ENCODE measurements at regions not wholly inside any gene's neighbourhood (a gene's known extent, or its start where the extent isn't known, plus 50 kb on each side); places are given as distances from the start of the nearest gene placed in this dataset.

DNA sequence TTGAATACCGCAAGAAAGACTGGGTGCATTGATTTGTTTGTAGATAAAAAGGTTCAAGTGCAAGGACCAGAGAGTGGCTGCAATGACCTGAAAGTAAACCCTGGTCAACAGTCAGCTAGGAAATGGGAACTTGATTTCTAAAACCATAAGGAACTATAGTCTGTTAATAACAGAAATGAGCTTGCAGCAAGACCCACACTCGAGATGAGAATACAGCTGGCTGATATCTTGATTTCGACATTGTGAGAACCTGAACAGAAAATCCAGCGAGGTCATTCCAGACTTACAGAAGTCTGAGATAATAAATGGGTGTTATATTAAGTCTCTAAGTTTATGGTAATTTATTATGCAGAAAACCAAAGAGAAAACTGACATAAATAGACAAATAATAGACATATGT, 177.3 kb downstream of the NFKBIZ start:
- intact Hi-C loops (cut with micrococcal nuclease), result no loop called here
- no peaks in the 10 kb centered on the region for H3K4me1 Mint-ChIP-seq (ENCODE audit: insufficient read depth, unreplicated experiment)
- peaks cover 8% of the 10 kb centered on the region for H3K9me3 Mint-ChIP-seq (ENCODE audit: unreplicated experiment)
- H3K27me3 Mint-ChIP-seq (ENCODE audit: insufficient read depth, unreplicated experiment), result no peaks in the 10 kb centered on the region
- CTCF ChIA-PET, result interaction anchor here (0.6 kb wide), 1 partner anchor 226 kb away, joined by 3 read pairs; no protein-coding TSS in a partner anchor
- no peak overlapping the region for H3K4me3 Mint-ChIP-seq (ENCODE audit: unreplicated experiment)
- DNase-seq (ENCODE audit: unreplicated experiment), result no peak
- TF ChIP-seq, protein P1, sequence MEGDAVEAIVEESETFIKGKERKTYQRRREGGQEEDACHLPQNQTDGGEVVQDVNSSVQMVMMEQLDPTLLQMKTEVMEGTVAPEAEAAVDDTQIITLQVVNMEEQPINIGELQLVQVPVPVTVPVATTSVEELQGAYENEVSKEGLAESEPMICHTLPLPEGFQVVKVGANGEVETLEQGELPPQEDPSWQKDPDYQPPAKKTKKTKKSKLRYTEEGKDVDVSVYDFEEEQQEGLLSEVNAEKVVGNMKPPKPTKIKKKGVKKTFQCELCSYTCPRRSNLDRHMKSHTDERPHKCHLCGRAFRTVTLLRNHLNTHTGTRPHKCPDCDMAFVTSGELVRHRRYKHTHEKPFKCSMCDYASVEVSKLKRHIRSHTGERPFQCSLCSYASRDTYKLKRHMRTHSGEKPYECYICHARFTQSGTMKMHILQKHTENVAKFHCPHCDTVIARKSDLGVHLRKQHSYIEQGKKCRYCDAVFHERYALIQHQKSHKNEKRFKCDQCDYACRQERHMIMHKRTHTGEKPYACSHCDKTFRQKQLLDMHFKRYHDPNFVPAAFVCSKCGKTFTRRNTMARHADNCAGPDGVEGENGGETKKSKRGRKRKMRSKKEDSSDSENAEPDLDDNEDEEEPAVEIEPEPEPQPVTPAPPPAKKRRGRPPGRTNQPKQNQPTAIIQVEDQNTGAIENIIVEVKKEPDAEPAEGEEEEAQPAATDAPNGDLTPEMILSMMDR (IDR thresholded peaks at IDR 0.05; ENCODE audit: unreplicated experiment), result no peak
- H3K27ac Mint-ChIP-seq (ENCODE audit: low read depth, unreplicated experiment), result no peak overlapping the region
- no peaks in the 10 kb centered on the region for H3K36me3 Mint-ChIP-seq (ENCODE audit: insufficient read depth, unreplicated experiment)
- POLR2A ChIA-PET, result interaction anchor here (0.8 kb wide), 1 partner anchor 11 kb away, joined by 3 read pairs; no protein-coding TSS in a partner anchor
- no TSS peak for BruUV-seq (replicated peaks)

DNA sequence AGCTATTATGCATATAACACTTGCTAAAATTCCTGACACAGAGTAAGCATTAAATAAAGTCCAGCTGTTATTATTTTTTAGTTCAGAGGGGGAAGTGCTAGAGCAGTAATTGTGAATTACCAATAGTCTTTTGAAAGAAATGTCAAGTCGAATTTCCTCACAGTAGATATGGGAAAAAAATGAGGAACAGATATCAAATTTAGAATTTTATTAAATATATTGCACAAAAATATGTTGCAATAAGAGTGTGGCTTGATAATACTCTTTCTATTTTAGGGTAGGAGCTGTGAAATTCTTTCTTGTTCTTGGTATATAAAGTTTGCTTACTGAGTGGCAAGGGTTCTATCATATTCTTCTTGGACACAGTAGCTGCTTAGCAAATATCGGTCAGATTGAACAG, 181.3 kb downstream of the NFKBIZ start:
- POLR2A ChIA-PET, result interaction anchor here (1.1 kb wide), 1 partner anchor 59 kb away, joined by 3 read pairs; no protein-coding TSS in a partner anchor
- no TSS peak for BruUV-seq (replicated peaks)
- CTCF ChIA-PET, result no interaction called here
- Mint-ChIP-seq H3K4me3 (ENCODE audit: unreplicated experiment) (no peak overlapping the region), H3K9me3 (ENCODE audit: unreplicated experiment) (peaks cover 2% of the 10 kb centered on the region), H3K27me3 (ENCODE audit: insufficient read depth, unreplicated experiment) (no peaks in the 10 kb centered on the region), H3K36me3 (ENCODE audit: insufficient read depth, unreplicated experiment) (no peaks in the 10 kb centered on the region), H3K4me1 (ENCODE audit: insufficient read depth, unreplicated experiment) (no peaks in the 10 kb centered on the region), H3K27ac (ENCODE audit: low read depth, unreplicated experiment) (no peak overlapping the region)
- no peak for DNase-seq (ENCODE audit: unreplicated experiment)
- intact Hi-C loops (cut with micrococcal nuclease), result no loop called here
- TF ChIP-seq, protein P1 (IDR thresholded peaks at IDR 0.05; ENCODE audit: unreplicated experiment), result no peak

DNA sequence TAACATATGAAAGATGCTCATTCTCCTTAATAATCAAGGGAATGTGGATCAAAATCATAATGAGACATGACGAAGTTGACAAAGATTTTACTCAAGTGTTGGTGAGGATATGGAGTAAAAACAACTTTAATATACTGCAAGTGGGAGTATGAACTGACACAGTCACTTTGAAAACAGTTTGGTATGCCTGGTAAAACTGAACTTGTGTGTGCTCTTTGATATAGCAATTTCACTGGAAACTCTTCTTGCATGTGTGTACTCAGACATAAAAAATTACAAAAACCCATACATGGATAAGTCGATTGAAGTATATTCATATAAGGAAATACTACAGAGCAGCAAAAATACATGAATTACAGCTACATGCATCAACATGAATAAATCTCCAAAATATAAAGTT, 182.5 kb downstream of the NFKBIZ start:
- H3K4me3 Mint-ChIP-seq (ENCODE audit: unreplicated experiment), result no peak overlapping the region
- no peaks in the 10 kb centered on the region for H3K36me3 Mint-ChIP-seq (ENCODE audit: insufficient read depth, unreplicated experiment)
- no peak overlapping the region for H3K27ac Mint-ChIP-seq (ENCODE audit: low read depth, unreplicated experiment)
- CTCF ChIA-PET, result no interaction called here
- H3K9me3 Mint-ChIP-seq (ENCODE audit: unreplicated experiment), result no peaks in the 10 kb centered on the region
- BruUV-seq (replicated peaks), result no TSS peak
- TF ChIP-seq, protein P1 (IDR thresholded peaks at IDR 0.05; ENCODE audit: unreplicated experiment), result no peak
- intact Hi-C loops (cut with micrococcal nuclease), result no loop called here
- POLR2A ChIA-PET, result interaction anchor here (1.2 kb wide), 1 partner anchor 17 kb away, joined by 3 read pairs; no protein-coding TSS in a partner anchor
- no peaks in the 10 kb centered on the region for H3K27me3 Mint-ChIP-seq (ENCODE audit: insufficient read depth, unreplicated experiment)
- no peak for DNase-seq (ENCODE audit: unreplicated experiment)
- no peaks in the 10 kb centered on the region for H3K4me1 Mint-ChIP-seq (ENCODE audit: insufficient read depth, unreplicated experiment)

DNA sequence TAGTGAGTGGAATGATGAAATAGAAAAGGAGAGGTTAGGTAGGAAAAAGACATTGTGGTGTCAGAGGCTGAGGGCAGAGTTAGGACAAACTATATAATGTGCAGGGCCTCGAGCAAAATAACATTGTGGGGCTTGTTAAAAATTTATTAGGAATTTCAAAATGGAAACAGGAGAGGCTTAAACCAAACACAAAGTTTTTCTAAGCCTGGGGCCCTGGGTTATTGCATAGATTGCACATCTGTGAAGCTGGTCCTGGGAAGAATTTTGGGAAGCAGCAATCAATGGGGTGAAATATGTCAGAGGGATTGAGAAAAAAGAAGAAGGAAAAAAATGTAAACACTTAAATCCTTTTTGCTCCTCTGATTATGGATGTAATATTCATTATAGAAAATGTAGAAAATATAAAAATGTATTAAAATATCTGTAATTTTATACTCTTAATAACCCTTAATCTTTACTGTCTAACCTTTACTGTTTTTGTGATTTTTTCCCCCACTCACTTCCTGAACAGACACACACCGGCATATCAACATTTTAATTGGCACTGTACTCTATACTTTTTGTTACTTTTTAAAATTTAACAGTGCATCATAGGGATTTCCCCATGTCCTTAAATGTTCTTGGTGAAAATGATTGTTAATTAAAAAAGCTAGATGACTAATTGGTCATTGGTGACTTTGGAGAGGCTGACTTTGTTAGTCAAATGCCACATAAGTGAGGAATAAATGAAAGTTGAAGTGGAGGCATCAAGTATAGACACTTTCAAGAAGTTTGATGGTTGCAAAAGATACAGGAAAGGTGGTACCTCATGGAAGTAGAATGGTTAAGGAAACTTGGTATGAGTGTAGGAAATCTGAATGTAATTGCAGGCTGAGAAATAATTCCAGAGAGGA, 183.4 kb downstream of the NFKBIZ start:
- H3K27me3 Mint-ChIP-seq (ENCODE audit: insufficient read depth, unreplicated experiment), result no peaks in the 10 kb centered on the region
- no TSS peak for BruUV-seq (replicated peaks)
- TF ChIP-seq, protein P1 (IDR thresholded peaks at IDR 0.05; ENCODE audit: unreplicated experiment), result no peak
- H3K4me1 Mint-ChIP-seq (ENCODE audit: insufficient read depth, unreplicated experiment), result no peaks in the 10 kb centered on the region
- no peak for DNase-seq (ENCODE audit: unreplicated experiment)
- H3K27ac Mint-ChIP-seq (ENCODE audit: low read depth, unreplicated experiment), result no peak overlapping the region
- H3K36me3 Mint-ChIP-seq (ENCODE audit: insufficient read depth, unreplicated experiment), result no peaks in the 10 kb centered on the region
- POLR2A ChIA-PET, result interaction anchor here (1.2 kb wide), 1 partner anchor 16 kb away, joined by 3 read pairs; no protein-coding TSS in a partner anchor
- CTCF ChIA-PET, result interaction anchor here (0.6 kb wide), 1 partner anchor 47 kb away, joined by 3 read pairs; no protein-coding TSS in a partner anchor
- no peak overlapping the region for H3K4me3 Mint-ChIP-seq (ENCODE audit: unreplicated experiment)
- intact Hi-C loops (cut with micrococcal nuclease), result no loop called here
- H3K9me3 Mint-ChIP-seq (ENCODE audit: unreplicated experiment), result no peaks in the 10 kb centered on the region
